ENCODE measurements at regions not wholly inside any gene's neighbourhood (a gene's known extent, or its start where the extent isn't known, plus 50 kb on each side); places are given as distances from the start of the nearest gene placed in this dataset.
"Not testable (repeated sequence)": the region's sequence is repeated elsewhere in the genome, so short reads cannot be mapped to it uniquely, and the experiment has no call there.

- no peaks in the 10 kb centered on the region for H3K27me3 ChIP-seq (ENCODE audit: insufficient read depth, low read length)
- no peak overlapping the region for H3K9ac ChIP-seq (ENCODE audit: low read depth, low read length)
- H3K27ac ChIP-seq (ENCODE audit: low read depth, low read length) = no peak overlapping the region
- no peaks in the 10 kb centered on the region for H3K36me3 ChIP-seq (ENCODE audit: insufficient read depth, low read length)
- no peak overlapping the region for H3K4me3 ChIP-seq (ENCODE audit: low read length)
- H3K4me1 ChIP-seq (ENCODE audit: insufficient read depth, low read length) = peaks cover 3% of the 10 kb centered on the region; the same call in 1 of the 2 replicates
- WGBS = 94% methylated on average over 6 of the region's 6 CpGs
- no peaks in the 10 kb centered on the region for H3K9me3 ChIP-seq (ENCODE audit: insufficient read depth, low read depth, low read length)
Measured at GRCh38 chr16:85532147-85532546, 81.0 kb upstream of the GSE1 start.

- H3K4me1 ChIP-seq (ENCODE audit: insufficient read depth, low read length); H3K27me3 ChIP-seq (ENCODE audit: insufficient read depth, low read length); H3K36me3 ChIP-seq (ENCODE audit: insufficient read depth, low read length); H3K4me3 ChIP-seq (ENCODE audit: low read length); H3K9ac ChIP-seq (ENCODE audit: low read depth, low read length); H3K9me3 ChIP-seq (ENCODE audit: insufficient read depth, low read depth, low read length); H3K27ac ChIP-seq (ENCODE audit: low read depth, low read length): not testable (repeated sequence)
- WGBS = 86% methylated on average over 8 of the region's 8 CpGs
Measured at GRCh38 chr16:85533593-85533992, 79.5 kb upstream of the GSE1 start.

- Histone ChIP-seq H3K27ac (ENCODE audit: low read depth, low read length) (no peak overlapping the region), H3K9ac (ENCODE audit: low read depth, low read length) (no peak overlapping the region), H3K4me3 (ENCODE audit: low read length) (no peak overlapping the region), H3K36me3 (ENCODE audit: insufficient read depth, low read length) (no peaks in the 10 kb centered on the region), H3K9me3 (ENCODE audit: insufficient read depth, low read depth, low read length) (peaks cover 3% of the 10 kb centered on the region), H3K27me3 (ENCODE audit: insufficient read depth, low read length) (no peaks in the 10 kb centered on the region), H3K4me1 (ENCODE audit: insufficient read depth, low read length) (0 out of 2 replicates have a peak, but pooled peaks cover 3% of the 10 kb centered on the region)
- 91% methylated on average over 34 of the region's 34 CpGs for WGBS
Measured at GRCh38 chr16:85534536-85535351, 78.4 kb upstream of the GSE1 start.

- 86% methylated on average over 14 of the region's 14 CpGs for WGBS
Measured at GRCh38 chr16:85535352-85536072, 77.6 kb upstream of the GSE1 start.

GRCh38 chr16:85536073-85536410, 77.1 kb upstream of the GSE1 start:
- no peak overlapping the region for H3K27ac ChIP-seq (ENCODE audit: low read depth, low read length)
- WGBS = 80% methylated on average over 6 of the region's 6 CpGs

More at GRCh38 chr16:85535352-85536072, 77.6 kb upstream of the GSE1 start:
- Histone ChIP-seq H3K9me3 (ENCODE audit: insufficient read depth, low read depth, low read length) (peaks cover 10% of the 10 kb centered on the region), H3K4me1 (ENCODE audit: insufficient read depth, low read length) (0 out of 2 replicates have a peak, but pooled peaks cover 3% of the 10 kb centered on the region), H3K4me3 (ENCODE audit: low read length) (no peak overlapping the region), H3K27me3 (ENCODE audit: insufficient read depth, low read length) (no peaks in the 10 kb centered on the region), H3K27ac (ENCODE audit: low read depth, low read length) (no peak overlapping the region), H3K9ac (ENCODE audit: low read depth, low read length) (no peak overlapping the region), H3K36me3 (ENCODE audit: insufficient read depth, low read length) (no peaks in the 10 kb centered on the region)

GRCh38 chr16:85536411-85537330, 76.5 kb upstream of the GSE1 start:
- Histone ChIP-seq H3K27ac (ENCODE audit: low read depth, low read length) (no peak overlapping the region), H3K9me3 (ENCODE audit: insufficient read depth, low read depth, low read length) (peaks cover 10% of the 10 kb centered on the region), H3K9ac (ENCODE audit: low read depth, low read length) (no peak overlapping the region), H3K4me1 (ENCODE audit: insufficient read depth, low read length) (peaks cover 5% of the 10 kb centered on the region; the same call in 1 of the 2 replicates), H3K4me3 (ENCODE audit: low read length) (no peak overlapping the region), H3K27me3 (ENCODE audit: insufficient read depth, low read length) (no peaks in the 10 kb centered on the region), H3K36me3 (ENCODE audit: insufficient read depth, low read length) (no peaks in the 10 kb centered on the region)
- whole genome bisulfite sequencing = 88% methylated on average over 30 of the region's 30 CpGs

More at GRCh38 chr16:85536073-85536410, 77.1 kb upstream of the GSE1 start:
- Histone ChIP-seq H3K4me3 (ENCODE audit: low read length) (no peak overlapping the region), H3K36me3 (ENCODE audit: insufficient read depth, low read length) (no peaks in the 10 kb centered on the region), H3K4me1 (ENCODE audit: insufficient read depth, low read length) (0 out of 2 replicates have a peak, but pooled peaks cover 3% of the 10 kb centered on the region), H3K9ac (ENCODE audit: low read depth, low read length) (no peak overlapping the region), H3K9me3 (ENCODE audit: insufficient read depth, low read depth, low read length) (peaks cover 10% of the 10 kb centered on the region), H3K27me3 (ENCODE audit: insufficient read depth, low read length) (no peaks in the 10 kb centered on the region)

GRCh38 chr16:85537331-85537788, 75.8 kb upstream of the GSE1 start:
- no peak overlapping the region for H3K9ac ChIP-seq (ENCODE audit: low read depth, low read length)
- H3K27ac ChIP-seq (ENCODE audit: low read depth, low read length) = no peak overlapping the region
- no peaks in the 10 kb centered on the region for H3K27me3 ChIP-seq (ENCODE audit: insufficient read depth, low read length)
- peaks cover 10% of the 10 kb centered on the region for H3K9me3 ChIP-seq (ENCODE audit: insufficient read depth, low read depth, low read length)
- 91% methylated on average over 16 of the region's 16 CpGs for WGBS
- no peak overlapping the region for H3K4me3 ChIP-seq (ENCODE audit: low read length)
- H3K4me1 ChIP-seq (ENCODE audit: insufficient read depth, low read length) = peaks cover 12% of the 10 kb centered on the region; the same call in 1 of the 2 replicates
- no peaks in the 10 kb centered on the region for H3K36me3 ChIP-seq (ENCODE audit: insufficient read depth, low read length)

GRCh38 chr16:85537795-85538401, 75.2 kb upstream of the GSE1 start:
- Histone ChIP-seq H3K27ac (ENCODE audit: low read depth, low read length) (no peak overlapping the region), H3K36me3 (ENCODE audit: insufficient read depth, low read length) (no peaks in the 10 kb centered on the region), H3K9ac (ENCODE audit: low read depth, low read length) (no peak overlapping the region), H3K4me1 (ENCODE audit: insufficient read depth, low read length) (peaks cover 12% of the 10 kb centered on the region; the same call in 1 of the 2 replicates), H3K4me3 (ENCODE audit: low read length) (no peak overlapping the region), H3K9me3 (ENCODE audit: insufficient read depth, low read depth, low read length) (peaks cover 10% of the 10 kb centered on the region), H3K27me3 (ENCODE audit: insufficient read depth, low read length) (no peaks in the 10 kb centered on the region)
- 88% methylated on average over 17 of the region's 17 CpGs for WGBS

GRCh38 chr16:85539084-85539483, 74.0 kb upstream of the GSE1 start:
- Histone ChIP-seq H3K9me3 (ENCODE audit: insufficient read depth, low read depth, low read length) (peaks cover 10% of the 10 kb centered on the region), H3K36me3 (ENCODE audit: insufficient read depth, low read length) (no peaks in the 10 kb centered on the region), H3K27ac (ENCODE audit: low read depth, low read length) (no peak overlapping the region), H3K9ac (ENCODE audit: low read depth, low read length) (no peak overlapping the region), H3K4me3 (ENCODE audit: low read length) (no peak overlapping the region), H3K27me3 (ENCODE audit: insufficient read depth, low read length) (no peaks in the 10 kb centered on the region), H3K4me1 (ENCODE audit: insufficient read depth, low read length) (peaks cover 12% of the 10 kb centered on the region; the same call in 1 of the 2 replicates)
- 94% methylated on average over 7 of the region's 7 CpGs for WGBS

GRCh38 chr16:85539629-85540291, 73.4 kb upstream of the GSE1 start:
- Histone ChIP-seq H3K27ac (ENCODE audit: low read depth, low read length) (no peak overlapping the region), H3K9ac (ENCODE audit: low read depth, low read length) (no peak overlapping the region), H3K36me3 (ENCODE audit: insufficient read depth, low read length) (no peaks in the 10 kb centered on the region), H3K9me3 (ENCODE audit: insufficient read depth, low read depth, low read length) (peaks cover 10% of the 10 kb centered on the region), H3K4me1 (ENCODE audit: insufficient read depth, low read length) (peaks cover 12% of the 10 kb centered on the region; the same call in 1 of the 2 replicates), H3K27me3 (ENCODE audit: insufficient read depth, low read length) (no peaks in the 10 kb centered on the region), H3K4me3 (ENCODE audit: low read length) (no peak overlapping the region)
- WGBS = 90% methylated on average over 12 of the region's 12 CpGs
